ENCODE measurements at regions not wholly inside any gene's neighbourhood (a gene's known extent, or its start where the extent isn't known, plus 50 kb on each side); places are given as distances from the start of the nearest gene placed in this dataset.

DNA sequence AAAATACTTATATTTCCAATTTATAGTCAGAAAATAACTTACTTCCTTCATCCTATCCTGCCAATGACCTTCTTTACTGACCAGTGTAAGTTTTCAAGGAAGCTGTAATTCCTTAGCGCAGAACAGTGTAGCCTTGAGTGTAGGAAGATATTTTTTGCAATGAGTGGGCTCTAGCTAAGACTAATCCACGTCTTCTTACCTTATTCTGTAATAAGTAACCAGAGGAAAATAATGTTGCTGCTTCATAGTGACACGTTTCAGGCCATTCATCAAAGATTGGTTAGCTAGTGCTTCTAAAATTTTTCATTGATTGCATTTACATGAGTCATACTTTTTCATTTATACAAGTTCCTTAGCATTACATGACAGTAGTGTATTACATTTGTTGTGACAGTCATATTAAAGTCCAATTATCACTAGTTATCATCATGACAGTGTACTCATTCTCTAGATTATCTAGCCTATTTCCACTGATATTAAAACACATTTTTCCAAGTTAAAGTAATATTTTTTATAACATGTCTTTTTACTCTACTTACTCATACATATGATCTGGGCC, 403.8 kb upstream of the EPHA3 start:
- TF ChIP-seq, protein P1, sequence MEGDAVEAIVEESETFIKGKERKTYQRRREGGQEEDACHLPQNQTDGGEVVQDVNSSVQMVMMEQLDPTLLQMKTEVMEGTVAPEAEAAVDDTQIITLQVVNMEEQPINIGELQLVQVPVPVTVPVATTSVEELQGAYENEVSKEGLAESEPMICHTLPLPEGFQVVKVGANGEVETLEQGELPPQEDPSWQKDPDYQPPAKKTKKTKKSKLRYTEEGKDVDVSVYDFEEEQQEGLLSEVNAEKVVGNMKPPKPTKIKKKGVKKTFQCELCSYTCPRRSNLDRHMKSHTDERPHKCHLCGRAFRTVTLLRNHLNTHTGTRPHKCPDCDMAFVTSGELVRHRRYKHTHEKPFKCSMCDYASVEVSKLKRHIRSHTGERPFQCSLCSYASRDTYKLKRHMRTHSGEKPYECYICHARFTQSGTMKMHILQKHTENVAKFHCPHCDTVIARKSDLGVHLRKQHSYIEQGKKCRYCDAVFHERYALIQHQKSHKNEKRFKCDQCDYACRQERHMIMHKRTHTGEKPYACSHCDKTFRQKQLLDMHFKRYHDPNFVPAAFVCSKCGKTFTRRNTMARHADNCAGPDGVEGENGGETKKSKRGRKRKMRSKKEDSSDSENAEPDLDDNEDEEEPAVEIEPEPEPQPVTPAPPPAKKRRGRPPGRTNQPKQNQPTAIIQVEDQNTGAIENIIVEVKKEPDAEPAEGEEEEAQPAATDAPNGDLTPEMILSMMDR (IDR thresholded peaks at IDR 0.05), result no peak
- TF ChIP-seq EP300 (IDR thresholded peaks at IDR 0.05), result no peak
- no peak for TF ChIP-seq POLR2AphosphoS5 (IDR thresholded peaks at IDR 0.05)

Data from upper lobe of left lung (tissue), 4 donors.